ENCODE measurements at regions not wholly inside any gene's neighbourhood (a gene's known extent, or its start where the extent isn't known, plus 50 kb on each side); places are given as distances from the start of the nearest gene placed in this dataset.

DNA sequence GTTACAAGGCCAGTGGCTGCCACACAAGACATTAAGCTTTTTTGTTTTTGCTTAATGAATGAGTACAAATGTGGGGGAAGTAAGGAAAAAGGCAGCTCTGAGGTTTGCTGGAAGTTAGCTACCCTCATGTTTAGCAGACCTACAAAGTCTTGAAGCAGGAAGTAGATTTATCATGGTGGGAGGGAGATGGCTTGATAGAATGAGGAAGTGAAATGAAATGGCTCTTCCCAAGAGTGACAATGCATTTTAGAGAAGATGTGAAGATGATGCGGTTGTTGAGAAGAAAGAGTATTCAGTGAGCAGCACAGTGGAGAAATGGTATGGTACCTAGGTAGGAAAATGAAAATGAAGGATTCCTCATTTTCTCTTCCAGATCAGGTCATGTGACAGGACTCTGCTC lies 108.0 kb downstream of the SLIT2 start:
- TF ChIP-seq, protein P1, sequence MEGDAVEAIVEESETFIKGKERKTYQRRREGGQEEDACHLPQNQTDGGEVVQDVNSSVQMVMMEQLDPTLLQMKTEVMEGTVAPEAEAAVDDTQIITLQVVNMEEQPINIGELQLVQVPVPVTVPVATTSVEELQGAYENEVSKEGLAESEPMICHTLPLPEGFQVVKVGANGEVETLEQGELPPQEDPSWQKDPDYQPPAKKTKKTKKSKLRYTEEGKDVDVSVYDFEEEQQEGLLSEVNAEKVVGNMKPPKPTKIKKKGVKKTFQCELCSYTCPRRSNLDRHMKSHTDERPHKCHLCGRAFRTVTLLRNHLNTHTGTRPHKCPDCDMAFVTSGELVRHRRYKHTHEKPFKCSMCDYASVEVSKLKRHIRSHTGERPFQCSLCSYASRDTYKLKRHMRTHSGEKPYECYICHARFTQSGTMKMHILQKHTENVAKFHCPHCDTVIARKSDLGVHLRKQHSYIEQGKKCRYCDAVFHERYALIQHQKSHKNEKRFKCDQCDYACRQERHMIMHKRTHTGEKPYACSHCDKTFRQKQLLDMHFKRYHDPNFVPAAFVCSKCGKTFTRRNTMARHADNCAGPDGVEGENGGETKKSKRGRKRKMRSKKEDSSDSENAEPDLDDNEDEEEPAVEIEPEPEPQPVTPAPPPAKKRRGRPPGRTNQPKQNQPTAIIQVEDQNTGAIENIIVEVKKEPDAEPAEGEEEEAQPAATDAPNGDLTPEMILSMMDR (IDR thresholded peaks at IDR 0.05; ENCODE audit: low read length): no peak
- TF ChIP-seq EZH2 (IDR thresholded peaks at IDR 0.05; ENCODE audit: borderline replicate concordance, low read length): no peak

Data from OCI-LY1 (cell line).